Embryonic facial prominence (tissue), 1 donor: ENCODE measurements at regions not wholly inside any gene's neighbourhood (a gene's known extent, or its start where the extent isn't known, plus 50 kb on each side); places are given as distances from the start of the nearest gene placed in this dataset.
"Not testable (repeated sequence)": the region's sequence is repeated elsewhere in the genome, so short reads cannot be mapped to it uniquely, and the experiment has no call there.

ENCODE experiments used
- DNase-seq: peaks from one replicate; pipeline ENCODE4 v3.0.0-alpha.2; 2016; ENCODE audit errors: extremely low spot score

- no peak for DNase-seq
Measured at GRCh38 chr6:115873901-115874300, 186.8 kb downstream of the FRK start.

DNA sequence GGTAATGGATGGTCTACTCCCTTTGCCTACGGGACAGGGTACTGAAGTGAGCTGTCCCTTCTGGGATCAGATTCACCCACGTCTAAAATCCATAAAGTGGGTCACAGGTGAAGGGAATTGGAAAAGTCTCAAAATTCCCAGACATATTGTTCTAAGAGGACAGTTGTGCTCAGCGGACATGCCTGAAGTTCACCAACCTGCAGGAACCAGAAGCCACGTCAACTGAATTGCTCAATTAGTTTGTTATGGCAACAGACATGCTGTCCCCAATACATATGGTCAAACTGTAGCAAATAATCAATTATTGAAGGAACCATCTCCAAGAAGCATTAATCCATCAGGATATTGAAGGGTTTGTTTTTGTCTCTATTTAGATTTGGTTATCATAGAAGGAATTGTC lies 190.2 kb downstream of the FRK start:
- no peak for DNase-seq

DNA sequence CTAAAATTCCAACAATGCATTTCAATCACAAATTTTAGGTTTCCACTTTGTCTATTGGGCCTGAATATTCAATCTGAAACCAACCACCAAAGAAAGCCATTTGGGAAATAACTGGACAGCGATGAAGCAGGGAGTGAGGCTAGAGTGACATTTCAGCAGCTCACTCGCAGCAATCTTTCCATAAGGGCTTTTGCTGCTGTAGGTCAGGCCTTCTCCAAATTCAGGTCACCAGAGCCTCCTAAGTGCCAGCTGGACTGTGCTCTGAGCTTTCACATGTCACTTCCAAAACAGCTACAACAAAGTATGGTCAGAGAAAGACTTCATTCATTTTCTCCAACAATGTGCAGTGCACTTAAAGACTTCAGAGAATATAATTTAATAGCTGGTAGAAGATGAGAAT lies 194.8 kb downstream of the FRK start:
- DNase-seq, result no peak

GRCh38 chr6:115863211-115863610 lies 197.5 kb downstream of the FRK start:
- DNase-seq, result no peak

GRCh38 chr6:115861658-115862057 lies 199.0 kb downstream of the FRK start:
- DNase-seq, result not testable (repeated sequence)

- not testable (repeated sequence) for DNase-seq
Measured at GRCh38 chr6:115859577-115859976, 201.1 kb downstream of the FRK start.

DNA sequence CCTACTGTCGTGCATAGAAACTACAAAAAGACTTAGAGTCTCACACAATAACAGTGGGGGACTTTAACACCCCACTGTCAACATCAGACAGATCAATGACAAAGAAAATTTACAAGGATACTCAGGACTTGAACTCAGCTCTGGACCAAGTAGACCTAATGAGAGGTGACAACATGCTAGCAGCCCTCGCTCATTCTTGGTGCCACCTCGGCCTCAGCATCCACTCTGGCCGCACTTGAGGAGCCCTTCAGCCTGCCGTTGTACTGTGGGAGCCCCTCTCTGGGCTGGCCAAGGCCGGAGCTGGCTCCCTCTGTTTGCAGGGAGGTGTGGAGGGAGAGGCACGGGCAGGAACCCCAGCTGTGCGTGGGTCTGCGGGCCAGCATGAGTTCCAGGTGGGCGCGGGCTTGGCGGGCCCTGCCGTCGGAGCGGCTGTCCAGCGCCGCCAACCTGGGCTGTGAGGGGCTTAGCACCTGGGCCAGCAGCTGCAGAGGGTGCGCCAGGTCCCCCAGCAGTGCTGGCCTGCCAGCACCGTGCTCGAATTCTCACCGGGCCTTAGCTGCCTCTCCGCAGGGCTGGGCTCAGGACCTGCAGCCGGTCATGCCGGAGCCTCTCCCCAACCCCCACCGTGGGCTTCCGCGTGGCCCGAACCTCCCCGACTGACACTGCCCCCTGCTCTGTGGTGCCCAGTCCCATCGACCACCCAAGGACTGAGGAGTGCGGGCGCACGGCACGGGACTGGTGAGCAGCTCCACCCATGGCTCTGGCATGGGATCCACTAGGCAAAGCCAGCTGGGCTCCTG lies 205.6 kb downstream of the FRK start:
- DNase-seq, result no peak

DNA sequence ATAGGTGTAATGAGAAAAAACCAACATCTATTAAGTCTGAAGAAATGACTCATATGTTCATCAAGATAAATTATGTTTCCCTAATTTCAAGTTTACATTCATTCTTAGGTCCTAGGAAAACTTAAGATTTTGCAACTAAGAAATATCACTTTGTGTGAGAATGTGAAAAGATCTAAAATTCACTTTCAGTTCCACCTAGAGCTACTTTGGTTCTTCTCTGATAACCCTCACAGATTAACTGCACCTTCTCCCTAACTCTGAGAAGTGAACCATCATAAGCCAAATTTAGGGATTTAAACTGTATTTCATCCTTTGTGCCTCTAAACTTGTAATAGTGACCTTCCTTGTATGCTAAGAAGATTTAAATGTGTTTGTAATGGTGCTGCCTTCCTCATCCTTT lies 213.0 kb downstream of the FRK start:
- no peak for DNase-seq

GRCh38 chr6:115843945-115844344 lies 216.7 kb downstream of the FRK start:
- no peak for DNase-seq

DNA sequence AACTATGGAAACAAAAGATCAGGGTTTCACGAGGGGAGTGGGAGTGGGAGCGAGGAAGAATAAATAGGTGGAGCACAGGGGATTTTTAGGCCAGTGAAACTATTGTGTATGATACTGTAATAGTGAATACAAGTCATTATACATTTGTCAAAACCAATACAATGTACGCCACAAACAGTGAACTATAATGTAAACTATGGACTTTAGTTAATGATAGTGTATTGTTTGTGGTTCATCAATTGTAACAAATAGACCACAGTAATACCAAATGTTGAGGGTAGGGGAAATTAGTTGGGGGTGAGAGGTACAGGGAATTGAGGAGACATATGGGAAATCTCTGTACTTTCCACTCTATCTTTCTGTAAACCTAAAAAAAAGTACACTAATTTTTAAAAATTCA lies 218.4 kb downstream of the FRK start:
- DNase-seq, result no peak

- no peak for DNase-seq
Measured at GRCh38 chr6:115839583-115840181, 221.0 kb downstream of the FRK start.

DNA sequence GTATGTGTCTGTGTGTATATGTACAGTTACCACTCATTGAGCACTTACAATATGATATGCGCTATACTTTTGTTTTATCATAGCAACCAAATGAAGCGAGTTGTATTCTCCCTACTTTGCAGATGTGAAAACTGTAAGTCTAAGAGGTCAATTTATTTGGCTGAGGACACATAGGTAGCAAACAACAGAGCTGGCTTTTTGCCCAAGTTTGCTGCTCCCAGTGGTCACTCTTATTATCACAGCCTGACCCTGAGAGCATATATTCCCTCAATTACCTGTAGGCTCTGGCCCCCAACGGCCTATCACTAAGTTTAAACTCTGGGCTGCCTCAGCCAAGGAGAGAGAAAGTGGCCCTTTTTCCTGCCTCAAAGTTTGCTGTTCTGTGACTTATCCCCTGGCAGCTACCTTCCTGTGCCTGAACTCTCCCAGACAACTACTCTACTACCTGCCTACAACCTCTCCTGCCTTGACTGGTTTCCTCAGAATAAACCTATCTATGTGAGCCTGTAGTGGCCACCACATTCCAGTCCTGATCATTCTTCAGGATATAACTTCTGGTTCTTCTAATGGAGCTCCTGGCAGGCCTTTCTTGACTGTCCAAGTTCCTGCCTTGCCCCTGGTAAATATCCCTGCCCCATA lies 221.8 kb downstream of the FRK start:
- DNase-seq, result no peak

DNA sequence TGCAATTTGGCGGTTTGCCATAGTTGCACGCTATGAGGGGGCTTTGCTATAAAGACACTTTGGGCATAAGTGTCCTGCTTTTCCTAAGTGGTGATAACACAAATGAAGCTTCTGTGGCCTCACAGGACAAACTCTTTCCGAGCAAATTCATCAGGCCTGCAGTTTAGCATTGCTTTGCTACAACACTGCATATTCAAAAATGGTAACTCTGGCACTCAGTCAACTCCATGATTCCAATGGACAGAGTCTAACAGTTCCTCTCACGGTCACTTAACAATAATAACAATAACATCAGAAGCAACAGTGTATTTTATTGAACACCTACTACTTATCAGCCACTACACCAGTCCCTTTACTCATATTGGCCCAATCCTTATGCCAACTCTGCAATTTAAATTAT lies 222.5 kb downstream of the FRK start:
- DNase-seq, result no peak

GRCh38 chr6:115836374-115836773 lies 224.3 kb downstream of the FRK start:
- DNase-seq, result not testable (repeated sequence)

GRCh38 chr6:115835314-115835713 lies 225.4 kb downstream of the FRK start:
- no peak for DNase-seq

- not testable (repeated sequence) for DNase-seq
Measured at GRCh38 chr6:115834542-115834941, 226.1 kb downstream of the FRK start.

GRCh38 chr6:115832786-115833185 lies 227.9 kb downstream of the FRK start:
- DNase-seq, result no peak

DNA sequence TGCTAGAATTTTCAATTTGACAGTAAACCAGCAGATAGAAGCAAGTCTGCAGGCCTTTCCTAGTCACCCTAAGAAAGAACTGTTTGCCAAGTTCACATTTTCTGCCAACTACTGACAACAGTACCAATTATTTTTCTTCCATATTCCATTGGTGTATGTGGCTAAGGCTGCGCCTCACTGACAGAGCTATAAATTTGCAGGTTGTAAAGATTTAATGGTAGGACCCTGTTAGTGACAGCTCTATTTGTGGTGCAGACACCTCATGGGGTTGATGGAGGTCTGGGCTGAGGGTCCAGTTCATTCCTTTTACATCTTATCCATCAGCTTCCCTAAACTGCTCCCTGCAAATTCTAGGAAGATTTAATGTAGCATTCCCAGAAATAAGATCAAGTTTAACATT lies 228.5 kb downstream of the FRK start:
- no peak for DNase-seq

DNA sequence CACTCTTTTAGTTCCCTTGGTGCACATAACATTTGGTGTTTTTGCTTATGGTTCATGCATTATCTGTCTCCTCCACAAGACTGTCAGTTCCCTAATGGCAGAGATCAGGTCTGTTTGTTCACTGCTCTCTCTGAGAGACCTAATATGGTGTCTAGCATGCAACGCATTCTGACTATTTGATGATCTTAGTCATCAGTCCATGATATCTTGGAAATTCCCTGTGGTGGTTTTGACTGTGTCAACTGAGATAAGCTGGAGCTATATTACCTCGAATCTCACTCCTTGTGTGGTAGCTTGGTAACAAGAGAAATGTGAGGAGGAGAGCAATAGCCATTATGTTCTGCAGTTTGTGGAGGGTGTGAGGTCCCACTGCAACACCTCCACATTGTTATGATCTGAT lies 229.8 kb downstream of the FRK start:
- no peak for DNase-seq

DNA sequence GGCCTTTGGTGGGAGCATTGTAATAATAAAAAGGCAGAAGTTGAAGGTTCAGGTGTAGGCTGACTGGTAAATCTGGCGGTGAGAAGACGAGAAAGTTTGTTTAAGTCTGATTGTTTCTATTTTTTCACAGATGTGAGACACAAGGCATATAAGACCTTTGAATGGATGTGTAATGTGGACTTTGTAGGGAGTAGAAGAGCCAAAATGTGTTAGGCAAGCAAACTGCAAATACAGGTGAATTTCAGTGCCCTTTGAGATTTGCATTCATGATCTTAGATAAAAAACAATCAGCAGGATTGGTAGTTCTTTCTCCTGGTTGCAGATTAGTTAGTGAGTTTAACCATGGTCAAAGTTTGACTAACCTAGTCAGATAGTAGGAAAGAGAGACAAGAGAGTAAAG lies 238.9 kb downstream of the FRK start:
- DNase-seq, result no peak

- no peak for DNase-seq
Measured at GRCh38 chr6:115819506-115819905, 241.2 kb downstream of the FRK start.

GRCh38 chr6:115817161-115817560 lies 243.5 kb downstream of the FRK start:
- DNase-seq, result no peak

DNA sequence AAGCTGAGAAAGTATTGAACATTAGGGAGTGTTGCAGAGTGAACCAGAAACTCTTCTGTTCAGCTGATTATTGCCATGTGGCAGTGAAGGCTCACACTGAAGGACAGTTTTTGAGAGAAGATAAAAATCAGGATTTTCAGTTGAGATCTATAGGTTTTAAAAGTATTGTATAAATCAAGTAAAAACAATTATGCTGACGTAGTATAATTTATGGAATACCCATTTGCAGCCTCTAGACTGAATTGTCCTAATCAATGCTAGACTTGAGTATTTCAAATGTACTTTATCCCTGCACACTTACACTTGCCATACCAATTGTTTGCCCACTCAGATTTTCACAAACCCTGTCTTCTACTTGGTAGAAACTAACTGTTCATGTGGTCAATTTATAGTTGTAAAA lies 245.8 kb downstream of the FRK start:
- no peak for DNase-seq
